Activated effector memory CD4-positive, alpha-beta T cell treated with Interleukin-2 at 50 U/mL for 16 hours (primary cell): ENCODE measurements at regions not wholly inside any gene's neighbourhood (a gene's known extent, or its start where the extent isn't known, plus 50 kb on each side); places are given as distances from the start of the nearest gene placed in this dataset.

Source experiments
- DNase-seq: peaks from one replicate; pipeline ENCODE4 v3.0.0-alpha.2; 2020

DNA sequence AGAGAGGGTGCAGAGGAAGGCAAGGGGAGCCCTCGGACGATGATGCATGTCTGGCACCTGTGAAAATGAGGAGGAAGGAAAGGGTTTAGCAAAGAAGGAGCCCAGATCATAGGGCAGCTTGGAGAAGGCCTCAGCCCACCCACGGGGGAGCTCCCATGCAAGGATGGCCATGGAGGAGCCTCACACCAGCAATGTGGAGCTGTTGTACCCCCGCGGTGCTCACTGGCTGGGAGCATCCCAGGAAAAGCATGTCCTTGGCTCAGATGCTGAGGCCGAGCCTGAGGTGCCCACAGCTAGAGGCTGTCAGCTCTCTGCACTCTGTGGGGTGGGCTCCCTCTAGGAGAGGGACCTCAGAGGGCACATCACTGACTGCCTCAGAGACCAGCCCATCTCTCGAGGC, 622.6 kb downstream of the AACS start:
- no peak for DNase-seq

DNA sequence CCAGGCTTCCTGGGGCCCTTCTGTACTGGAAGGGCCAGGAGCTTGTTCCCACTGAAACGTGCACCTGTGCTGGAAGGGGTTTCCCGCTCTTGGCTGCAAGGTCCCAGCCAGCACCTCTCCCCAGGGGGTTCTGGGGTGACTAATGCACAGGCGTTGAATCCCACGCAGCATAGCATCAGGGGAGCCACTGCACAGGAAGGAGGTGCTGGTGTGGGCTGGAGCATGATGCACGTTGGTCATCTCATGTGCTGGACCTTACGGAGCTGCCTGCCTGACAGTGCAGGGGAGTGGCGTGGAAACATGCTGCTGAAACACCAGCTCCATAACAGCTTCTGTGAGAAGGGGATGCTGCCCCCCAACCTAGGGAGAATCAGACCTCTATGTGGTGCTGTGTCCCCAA, 623.0 kb downstream of the AACS start:
- DNase-seq, result no peak

DNA sequence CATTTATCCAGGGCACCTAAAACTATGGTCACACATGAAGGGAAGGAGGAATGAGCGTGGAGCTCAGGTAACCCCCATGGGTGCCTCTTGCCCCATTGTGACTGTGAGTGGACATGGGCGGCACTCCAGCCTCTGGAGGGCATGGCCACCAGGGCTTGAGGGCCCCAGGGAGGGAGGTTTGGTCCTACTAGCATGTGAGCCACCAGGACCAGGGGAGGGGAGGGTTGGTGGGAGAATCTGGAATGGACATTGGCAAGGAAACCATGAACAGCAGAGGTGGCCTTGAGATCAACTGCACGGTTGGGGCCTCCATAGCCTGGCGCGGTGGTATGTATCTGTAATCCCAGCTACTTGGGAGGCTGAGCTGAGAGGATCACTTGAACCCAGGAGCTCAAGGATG, 623.6 kb downstream of the AACS start:
- no peak for DNase-seq

DNA sequence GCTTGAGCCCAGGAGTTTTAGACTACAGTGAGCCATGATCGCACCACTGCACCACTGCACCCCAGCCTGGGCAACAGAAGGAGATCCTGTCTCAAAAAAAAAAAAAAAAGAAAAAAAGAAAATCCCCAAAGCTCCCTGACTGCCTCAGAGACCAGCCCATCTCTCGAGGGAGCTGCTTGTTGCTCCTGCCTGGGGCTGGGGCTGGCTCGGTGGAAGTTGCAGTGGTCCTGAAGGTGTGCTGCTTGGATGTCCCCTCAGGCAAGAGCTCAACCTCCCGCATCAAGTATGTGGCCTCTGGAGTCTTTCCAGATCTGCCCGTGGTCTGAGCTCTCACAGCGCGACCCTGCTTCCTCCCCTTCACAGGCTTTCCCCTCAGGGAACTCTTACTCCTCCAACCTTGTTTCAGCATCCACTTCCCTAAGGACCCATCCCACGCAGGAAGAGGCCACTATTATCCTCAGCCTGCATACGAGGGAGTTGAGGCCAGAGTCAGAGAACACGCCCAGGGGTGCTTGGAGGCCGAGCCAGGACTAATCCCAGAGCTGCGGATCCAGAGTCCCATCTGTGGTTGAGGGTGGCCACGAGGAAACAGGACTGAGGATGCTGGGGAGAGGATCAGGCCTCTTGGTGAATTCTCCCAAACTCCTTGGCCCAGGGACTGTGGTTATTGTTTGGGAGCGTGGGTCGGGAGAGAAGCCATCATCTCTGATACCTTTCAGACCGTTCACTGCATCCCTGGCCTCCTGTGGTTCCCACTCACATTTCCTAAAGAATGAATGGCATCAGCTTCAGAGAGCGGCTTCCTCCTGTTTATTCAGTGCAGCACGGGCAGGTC, 624.6 kb downstream of the AACS start:
- no peak for DNase-seq

DNA sequence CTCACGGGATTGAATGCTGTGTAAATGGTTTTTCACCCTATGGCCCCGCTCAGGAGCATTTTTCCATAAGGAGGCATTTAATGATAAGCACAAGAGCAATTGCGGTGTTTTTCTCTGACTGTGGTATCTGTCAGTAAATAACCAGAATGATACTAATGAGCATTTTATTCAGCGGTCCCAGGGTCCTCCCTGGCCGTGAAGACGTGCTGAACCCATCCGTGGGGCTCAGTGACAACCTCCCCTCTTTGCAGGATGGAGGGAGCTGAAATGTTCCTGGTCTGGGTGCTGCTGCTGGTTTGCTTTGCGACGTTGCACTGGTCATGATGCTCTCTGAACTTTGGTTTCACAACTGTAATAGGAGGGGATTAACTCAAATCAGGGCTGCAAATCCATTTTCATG, 625.6 kb downstream of the AACS start:
- no peak for DNase-seq

DNA sequence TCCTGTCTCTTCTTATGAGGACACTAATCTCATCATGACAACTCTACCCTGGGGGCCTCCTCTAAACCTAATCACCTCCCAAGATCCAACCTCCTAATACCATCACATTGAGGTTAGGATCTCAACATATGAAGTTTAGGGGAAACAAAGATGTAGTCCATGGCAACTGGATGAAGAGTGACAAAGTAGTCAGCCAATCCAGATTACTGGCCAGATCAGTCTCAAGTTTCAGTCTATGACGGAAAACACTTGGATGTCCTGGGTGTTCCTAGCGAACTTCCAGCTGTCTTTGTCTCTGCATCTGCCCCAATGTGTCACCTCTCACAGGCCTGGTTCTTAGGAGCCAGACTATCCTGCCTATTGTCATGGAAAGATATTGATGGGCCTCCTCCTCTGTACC, 630.8 kb downstream of the AACS start:
- no peak for DNase-seq

DNA sequence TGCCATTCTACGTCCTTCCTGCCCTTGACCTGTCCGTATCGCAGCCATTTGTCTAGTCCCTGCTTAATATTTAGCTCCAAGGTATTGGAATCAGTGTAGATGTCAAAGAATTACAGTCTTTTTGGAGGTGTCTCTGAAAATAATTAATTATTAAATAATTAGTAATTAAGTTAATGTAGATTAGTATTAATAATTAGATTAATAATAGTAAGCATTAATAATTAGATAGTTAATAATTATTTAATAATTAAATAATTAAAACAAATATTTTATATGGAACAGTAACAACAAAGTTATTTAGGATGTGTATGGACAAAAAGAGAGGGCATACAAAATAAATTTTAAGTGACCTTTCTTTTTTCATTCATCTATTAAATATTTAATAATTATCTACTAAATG, 639.6 kb downstream of the AACS start:
- DNase-seq, result no peak

DNA sequence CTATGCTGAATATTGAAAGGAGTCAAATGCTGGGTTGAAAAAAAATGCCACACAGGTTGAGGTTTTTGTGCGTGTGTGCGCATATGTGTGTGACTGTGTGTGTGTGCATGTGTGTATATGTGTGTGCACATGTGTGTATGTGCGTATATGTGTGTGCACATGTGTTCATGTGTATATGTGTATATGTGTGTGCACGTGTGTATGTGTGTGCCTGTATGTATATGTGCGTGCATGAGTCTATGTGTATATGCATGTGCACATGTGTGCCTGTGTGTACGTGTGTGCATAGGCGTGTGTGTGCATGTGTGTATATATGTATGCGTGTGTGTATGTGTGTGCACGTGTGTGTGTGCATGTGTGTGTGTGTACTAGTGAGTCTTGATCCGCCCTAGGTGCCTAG, 655.7 kb downstream of the AACS start:
- no peak for DNase-seq

DNA sequence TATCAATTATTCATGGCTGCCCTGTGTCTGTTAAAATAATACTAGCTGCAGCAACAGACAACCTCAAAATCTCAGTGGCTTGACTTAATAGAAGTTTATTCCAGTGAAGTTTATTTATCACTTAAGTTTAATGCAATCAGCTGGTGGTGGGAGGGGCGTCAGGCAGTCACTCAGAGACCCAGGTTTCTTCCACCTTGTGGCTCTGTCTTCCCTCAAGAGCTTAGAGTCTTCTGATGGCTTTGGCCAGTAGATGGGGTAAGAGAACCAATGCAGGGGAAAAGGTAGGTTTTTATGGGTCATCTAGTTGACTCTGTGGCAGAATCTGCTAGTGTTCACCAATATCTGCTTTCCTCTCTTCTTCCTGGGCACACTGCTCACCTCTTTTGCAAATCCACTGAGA, 668.9 kb downstream of the AACS start:
- DNase-seq, result no peak

DNA sequence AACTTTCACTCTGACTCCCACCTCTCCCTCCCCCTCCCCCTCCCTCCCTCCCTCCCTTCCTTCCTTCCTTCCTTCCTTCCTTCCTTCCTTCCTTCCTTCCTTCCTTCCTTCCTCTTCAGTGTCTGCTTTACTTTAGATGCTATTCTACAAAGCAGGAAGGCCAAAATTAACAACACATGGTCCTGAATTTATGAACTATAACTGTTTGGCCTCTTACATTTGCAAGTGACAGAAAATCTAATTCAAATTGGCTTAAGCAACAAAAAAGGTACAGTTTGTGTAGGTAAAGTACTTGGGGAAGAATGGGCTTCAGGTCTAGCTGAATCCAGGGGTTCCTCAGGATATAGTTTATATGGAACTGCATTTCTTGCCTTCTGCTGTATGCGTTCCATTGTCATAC, 673.0 kb downstream of the AACS start:
- no peak for DNase-seq

DNA sequence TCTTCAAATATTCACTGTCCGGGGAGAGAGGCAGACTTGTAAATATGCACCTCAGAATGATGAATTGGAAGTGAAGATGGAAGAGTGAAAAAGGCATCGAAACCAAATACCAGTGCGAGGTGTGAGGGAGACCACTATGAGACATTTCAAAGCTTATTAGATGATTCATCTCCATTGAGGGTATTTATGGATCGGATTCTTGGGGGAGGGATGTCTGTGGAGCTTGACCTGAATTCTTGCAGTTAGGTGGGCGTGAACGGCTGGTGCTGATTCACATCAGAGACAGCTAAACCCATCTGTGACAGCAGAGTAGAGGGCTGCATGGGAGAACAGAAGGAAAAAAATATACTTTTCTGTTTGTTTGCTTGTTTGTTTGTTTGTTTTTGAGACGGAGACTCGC, 677.2 kb downstream of the AACS start:
- no peak for DNase-seq

DNA sequence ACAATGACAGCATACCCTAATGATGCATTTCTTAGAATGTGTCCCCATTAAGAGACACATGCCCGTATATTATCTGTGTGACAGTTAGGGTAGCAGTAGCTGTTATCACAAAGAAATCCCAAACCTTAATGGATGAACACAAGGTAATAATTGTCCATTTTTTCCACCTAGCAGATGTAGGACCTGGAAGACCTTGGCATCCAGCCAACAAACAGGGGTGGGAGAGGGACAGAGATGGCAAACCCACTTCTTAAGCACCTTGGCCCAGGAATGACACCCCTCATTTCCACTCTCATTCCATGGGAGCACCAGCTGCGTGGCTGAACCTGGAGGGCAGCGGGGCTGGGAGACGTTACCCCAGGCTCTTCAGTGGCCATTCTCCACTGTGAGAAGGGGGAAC, 679.0 kb downstream of the AACS start:
- DNase-seq, result no peak

DNA sequence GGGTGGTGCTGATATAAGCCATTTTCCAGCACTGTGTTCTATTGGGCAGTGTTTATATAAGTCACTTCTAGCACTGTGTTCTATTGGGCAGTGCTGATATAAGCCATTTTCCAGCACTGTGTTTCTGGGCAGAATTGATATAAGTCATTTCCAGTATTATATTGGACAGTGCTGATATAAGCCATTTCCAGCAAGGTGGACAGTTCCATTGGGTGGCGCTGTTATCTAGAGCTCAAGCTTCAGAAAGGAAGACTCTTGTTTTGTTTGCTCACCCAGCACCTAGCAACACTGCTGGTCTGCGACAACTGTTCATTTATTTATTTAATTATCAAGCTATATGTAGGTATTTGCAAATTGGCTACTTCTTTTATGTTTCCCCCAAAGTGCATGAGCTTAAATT, 690.3 kb downstream of the AACS start:
- no peak for DNase-seq

DNA sequence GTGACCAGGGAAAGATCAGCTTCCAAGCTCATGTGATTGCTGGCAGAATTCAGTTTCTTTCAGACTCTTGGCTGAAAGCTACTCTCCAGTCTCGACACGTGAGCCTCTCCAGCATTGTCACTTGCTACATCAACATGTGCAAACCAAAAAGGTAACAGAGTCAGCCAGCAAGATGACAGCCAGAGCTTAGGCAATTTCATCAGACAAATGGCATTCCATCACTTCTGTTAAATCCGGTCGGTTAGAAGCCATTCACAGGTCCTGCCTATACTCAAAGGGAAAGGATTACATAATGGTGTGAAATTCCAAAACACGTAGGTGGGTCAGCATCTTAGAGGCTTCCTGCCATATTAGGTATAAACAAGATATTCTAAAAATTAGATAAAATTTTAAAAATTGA, 700.9 kb downstream of the AACS start:
- no peak for DNase-seq

DNA sequence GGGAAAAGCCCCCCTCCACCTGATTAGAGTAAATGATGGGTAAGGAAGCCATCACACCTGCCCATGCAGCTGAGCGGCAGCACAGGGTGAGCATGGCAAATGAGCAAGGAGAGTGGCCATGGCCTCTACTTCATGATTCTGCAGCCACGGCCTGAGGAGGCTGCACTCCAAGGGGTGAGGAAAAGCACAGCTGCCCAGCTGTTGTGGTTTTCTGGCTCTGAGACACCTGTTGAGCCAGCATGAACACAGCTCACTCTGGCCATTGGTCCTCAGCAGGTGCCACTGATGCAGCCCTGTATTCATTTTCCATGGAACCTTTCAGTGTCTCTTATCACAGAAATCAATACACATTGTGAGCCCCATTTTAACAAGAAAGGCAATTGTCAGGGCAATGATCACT, 707.2 kb downstream of the AACS start:
- DNase-seq, result no peak

DNA sequence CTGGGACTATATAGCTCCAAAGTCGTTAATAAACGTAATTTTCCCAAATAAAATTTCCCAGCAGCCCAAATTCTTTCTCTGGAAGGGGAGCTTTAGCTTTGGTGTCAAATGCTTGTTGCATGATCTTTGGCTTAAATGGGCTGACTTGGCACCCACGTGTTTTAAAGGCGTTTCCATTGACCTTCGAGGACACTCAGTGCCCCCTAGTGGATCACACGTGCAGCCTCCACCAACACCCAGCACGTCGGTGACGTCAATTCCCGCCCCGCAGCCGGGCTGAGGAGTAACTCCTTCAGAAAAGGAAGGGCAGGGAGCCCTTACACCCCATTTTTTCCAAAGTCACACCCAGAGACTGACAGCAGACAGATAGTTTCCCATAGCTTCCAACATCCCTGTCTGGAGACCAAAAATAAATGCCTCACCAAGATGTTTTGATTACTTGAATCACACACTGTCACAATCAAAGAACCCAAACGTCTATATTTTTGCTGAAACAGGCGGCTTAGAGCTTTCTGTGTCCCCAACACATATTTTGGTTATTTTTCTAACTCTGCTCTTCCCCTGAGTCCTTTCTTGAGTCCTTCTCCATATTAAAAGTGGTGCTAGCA, 707.9 kb downstream of the AACS start:
- DNase-seq, result no peak

DNA sequence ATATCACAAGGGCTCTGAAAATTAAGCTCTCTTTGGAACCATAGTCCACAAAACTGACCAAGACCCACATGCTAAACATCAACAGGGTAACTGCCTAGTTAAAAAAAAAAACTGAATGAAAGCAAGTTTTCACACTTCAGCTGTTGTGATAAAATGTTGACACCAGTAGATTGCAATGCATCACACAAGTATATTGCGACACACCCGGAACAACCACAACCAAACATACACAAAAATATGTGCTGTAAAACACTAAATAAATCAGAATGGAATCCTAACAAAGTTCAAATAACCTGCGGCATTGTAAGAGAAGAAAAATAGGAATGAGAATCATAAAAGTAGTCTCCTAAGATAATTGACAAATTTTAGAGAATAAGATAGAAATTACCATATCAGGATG, 710.3 kb downstream of the AACS start:
- DNase-seq, result no peak

DNA sequence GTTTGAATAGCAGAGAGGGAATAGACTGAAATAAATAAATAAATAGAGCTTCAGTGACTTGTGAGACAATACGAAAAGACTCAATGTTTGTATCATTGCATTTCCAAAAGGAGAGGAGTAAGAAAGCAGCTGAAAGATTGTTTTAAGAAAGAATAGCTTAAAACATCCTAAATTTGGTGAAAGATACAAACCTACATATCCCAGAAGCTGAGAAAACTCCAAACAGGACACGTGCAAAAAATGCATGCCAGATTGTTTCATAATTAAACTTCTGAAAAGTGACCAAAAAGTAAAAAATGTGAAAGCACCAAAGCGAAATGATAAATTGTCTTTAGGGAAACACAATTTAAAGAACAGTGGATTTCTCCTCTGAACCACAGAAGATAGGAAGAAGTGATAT, 711.0 kb downstream of the AACS start:
- DNase-seq, result no peak

DNA sequence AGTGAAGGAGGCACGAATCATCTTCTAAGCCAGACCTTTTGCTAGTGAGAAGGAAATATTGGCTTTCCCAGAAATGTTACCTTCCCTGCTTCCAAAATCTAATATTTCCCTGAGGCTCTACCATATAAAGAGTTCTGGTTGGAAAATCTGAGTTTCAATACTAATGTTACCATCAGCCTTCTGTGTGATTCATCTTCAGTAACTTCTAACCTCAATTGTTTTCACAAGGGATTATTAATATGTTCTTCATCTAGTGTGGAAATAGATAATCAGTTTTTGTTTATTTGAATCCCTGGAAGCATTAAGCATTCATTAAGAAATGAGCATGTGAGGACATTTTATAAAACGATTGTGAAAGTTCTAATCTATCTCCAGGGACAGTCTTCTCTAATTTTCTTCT, 720.9 kb downstream of the AACS start:
- DNase-seq, result no peak

DNA sequence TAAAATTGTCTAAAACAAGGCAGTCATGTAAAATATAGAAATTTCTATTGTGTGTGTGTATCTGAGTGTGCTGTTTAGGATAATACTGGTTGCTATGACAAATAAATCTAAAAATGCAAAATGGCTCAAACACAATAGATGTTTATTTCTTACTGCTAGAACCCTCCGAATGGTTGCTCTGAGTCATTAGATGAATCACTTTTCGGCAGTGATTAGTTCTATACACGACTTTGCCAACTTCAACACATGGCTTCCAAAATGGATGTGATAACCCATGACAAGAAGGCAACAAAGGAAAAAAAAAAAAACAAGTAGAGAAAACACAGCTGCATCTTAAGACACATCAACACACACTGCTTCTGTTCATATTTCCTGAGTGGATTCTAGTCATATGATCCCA, 729.2 kb downstream of the AACS start:
- DNase-seq, result no peak

DNA sequence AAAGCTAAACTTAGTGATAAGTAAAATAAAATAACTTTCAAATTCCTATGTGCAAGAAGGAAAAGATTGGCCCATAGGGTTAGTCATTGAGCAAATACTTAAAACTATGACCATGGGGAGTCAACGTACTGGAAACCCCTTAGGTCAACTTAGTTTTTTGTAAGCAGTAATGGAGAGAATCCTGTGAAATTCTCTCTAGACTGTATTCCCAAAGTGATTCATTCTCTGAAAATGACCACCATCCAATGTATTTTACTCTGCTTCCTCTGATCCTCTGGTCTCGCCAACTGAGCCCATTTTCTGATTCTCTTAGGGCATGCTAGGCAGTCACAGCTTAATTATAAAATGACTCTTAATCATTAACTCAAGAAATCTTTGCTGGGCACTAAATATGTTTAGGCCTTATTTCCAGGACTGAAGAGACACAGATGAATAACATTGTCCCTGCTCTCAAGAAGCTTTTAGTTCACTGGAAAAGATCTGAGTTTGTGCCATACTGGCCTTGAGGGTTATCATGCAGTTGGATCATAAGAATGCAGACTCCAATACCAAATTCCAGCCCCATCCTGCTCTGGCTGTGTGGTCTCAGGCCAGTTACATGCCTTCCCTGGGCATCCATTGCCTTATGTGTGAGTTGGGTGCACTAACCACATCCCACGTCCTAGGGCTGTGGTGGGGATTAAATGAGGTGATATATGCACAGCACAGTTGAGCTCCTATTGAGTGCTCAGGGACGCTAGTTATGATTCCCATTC, 732.4 kb downstream of the AACS start:
- DNase-seq, result no peak

DNA sequence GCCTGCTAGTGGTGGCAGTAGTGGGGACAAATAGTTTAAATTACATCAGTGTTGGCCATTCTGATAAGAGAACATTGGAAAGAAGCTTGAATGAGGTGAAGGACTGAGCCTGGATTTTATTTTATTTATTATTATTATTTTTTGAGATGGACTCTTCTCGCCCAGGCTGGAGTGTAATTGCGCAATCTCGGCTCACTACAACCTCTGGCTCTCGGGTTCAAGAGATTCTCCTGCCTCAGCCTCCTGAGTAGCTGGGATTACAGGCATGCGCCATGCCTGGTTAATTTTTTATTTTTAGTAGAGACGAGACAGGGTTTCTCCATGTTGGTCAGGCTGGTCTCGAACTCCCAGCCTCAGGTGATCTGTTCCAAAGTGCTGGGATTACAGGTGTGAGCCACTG, 739.4 kb downstream of the AACS start:
- no peak for DNase-seq

DNA sequence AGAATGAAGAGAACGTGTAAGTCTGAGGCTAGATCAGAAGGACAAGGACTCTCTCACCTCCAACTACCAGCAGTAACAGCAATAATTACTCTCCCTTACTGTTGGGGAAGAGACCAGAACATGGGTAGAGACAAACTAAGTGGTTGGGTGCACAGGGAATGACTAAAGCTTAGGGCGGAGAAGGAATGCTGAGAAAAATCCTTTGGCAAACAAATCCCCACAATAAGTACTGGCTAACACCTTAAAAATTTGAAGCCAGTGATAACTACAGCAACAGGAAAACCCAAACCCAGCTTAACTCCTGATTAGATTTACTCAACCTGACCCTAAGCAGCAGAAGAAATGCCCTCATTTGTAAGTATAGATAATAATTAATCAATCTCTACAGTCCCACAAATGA, 759.0 kb downstream of the AACS start:
- no peak for DNase-seq

DNA sequence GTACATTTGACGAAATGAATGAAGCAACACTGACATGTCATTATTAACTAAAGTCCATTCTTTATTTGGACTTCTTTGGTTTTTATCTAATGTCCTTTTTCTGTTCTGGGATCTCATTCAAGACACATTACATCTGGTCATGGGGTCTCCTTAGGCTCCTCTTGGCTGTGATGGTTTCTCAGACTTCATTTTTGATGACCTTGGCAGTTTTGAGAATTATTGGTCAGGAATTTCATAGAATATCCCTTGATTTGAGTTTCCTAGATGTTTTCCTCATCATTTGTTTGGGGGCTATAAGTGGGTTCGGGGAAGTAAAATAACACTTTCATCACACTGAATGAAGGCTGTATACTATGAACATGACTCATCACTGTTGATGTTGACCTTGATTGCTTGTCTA, 770.6 kb downstream of the AACS start:
- DNase-seq, result no peak
